Neutrophil (primary cell): ENCODE measurements at regions not wholly inside any gene's neighbourhood (a gene's known extent, or its start where the extent isn't known, plus 50 kb on each side); places are given as distances from the start of the nearest gene placed in this dataset.

ENCODE experiments used
- H3K27ac ChIP-seq: fragments of 200-600 bp; sonication (generic); 2 replicates; pipeline ENCODE4 v1.5.1; 2016; ENCODE audit warnings: mild to moderate bottlenecking, moderate library complexity
- H3K27me3 ChIP-seq: fragments of 200-600 bp; sonication (generic); 2 replicates; pipeline ENCODE4 v1.6.0; 2016; ENCODE audit warnings: mild to moderate bottlenecking
- H3K36me3 ChIP-seq: fragments of 200-600 bp; sonication (generic); 2 replicates; pipeline ENCODE4 v1.5.1; 2017
- H3K4me1 ChIP-seq, 2 experiments: fragments of 200-600 bp in 1 of 2; sonication (generic) in 1 of 2; 1 replicate in 1 of 2; 2 replicates in 1 of 2; pipeline versions ENCODE4 v1.5.1 to v1.6.1; 2013 to 2016; ENCODE audit warnings: low read depth in 1 of 2, low read length in 1 of 2, mild to moderate bottlenecking in 1 of 2, moderate library complexity in 1 of 2; ENCODE audit not compliant: control insufficient read depth in 1 of 2, insufficient read depth in 1 of 2
- H3K4me3 ChIP-seq, 2 experiments: fragments of 200-600 bp in 1 of 2; sonication (generic) in 1 of 2; 1 replicate in 1 of 2; 2 replicates in 1 of 2; pipeline ENCODE4 v1.5.1; 2013 to 2016; ENCODE audit warnings: low read depth in 1 of 2, low read length in 1 of 2, mild to moderate bottlenecking in 1 of 2, moderate library complexity in 1 of 2
- H3K9me3 ChIP-seq: fragments of 200-600 bp; sonication (generic); 2 replicates; pipeline ENCODE4 v1.5.1; 2016
- TF ChIP-seq, protein P1 (sequence below): fragments of 200-600 bp; sonication (generic); IDR thresholded peaks from 2 replicates; pipeline ENCODE4 v1.5.1; 2016; ENCODE audit warnings: antibody characterized with exemption

GRCh38 chr4:11614426-11614825 is 185.7 kb upstream of the HS3ST1 start:
- Histone ChIP-seq H3K27ac (no peak overlapping the region), H3K9me3 (no peaks in the 10 kb centered on the region), H3K4me3 (no peak overlapping the region), H3K36me3 (no peaks in the 10 kb centered on the region), H3K4me1 (no peaks in the 10 kb centered on the region), H3K27me3 (no peaks in the 10 kb centered on the region)
- TF ChIP-seq, protein P1, sequence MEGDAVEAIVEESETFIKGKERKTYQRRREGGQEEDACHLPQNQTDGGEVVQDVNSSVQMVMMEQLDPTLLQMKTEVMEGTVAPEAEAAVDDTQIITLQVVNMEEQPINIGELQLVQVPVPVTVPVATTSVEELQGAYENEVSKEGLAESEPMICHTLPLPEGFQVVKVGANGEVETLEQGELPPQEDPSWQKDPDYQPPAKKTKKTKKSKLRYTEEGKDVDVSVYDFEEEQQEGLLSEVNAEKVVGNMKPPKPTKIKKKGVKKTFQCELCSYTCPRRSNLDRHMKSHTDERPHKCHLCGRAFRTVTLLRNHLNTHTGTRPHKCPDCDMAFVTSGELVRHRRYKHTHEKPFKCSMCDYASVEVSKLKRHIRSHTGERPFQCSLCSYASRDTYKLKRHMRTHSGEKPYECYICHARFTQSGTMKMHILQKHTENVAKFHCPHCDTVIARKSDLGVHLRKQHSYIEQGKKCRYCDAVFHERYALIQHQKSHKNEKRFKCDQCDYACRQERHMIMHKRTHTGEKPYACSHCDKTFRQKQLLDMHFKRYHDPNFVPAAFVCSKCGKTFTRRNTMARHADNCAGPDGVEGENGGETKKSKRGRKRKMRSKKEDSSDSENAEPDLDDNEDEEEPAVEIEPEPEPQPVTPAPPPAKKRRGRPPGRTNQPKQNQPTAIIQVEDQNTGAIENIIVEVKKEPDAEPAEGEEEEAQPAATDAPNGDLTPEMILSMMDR, result no peak

DNA sequence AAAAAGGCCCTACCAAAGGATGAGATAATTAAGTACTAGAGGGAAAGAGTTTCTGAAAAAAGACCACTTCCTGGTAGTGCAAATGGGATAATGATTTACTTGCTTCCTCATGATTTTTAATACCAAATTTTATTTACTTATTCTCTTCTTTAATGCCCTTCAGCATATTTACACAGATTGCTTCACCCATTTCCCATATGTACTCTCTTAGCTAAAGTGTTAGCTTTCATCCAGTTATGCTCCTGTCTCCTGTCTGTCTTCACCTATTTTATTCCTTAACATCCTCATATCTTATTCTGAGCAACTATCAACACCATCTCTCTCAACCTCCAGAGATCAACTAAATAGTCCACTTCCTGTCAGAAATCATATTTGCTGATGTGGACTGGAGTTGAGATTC is 183.2 kb upstream of the HS3ST1 start:
- Histone ChIP-seq H3K9me3 (no peaks in the 10 kb centered on the region), H3K36me3 (no peaks in the 10 kb centered on the region), H3K4me3 (no peak overlapping the region), H3K4me1 (no peaks in the 10 kb centered on the region), H3K27me3 (no peaks in the 10 kb centered on the region), H3K27ac (no peak overlapping the region)
- TF ChIP-seq, protein P1, result no peak

DNA sequence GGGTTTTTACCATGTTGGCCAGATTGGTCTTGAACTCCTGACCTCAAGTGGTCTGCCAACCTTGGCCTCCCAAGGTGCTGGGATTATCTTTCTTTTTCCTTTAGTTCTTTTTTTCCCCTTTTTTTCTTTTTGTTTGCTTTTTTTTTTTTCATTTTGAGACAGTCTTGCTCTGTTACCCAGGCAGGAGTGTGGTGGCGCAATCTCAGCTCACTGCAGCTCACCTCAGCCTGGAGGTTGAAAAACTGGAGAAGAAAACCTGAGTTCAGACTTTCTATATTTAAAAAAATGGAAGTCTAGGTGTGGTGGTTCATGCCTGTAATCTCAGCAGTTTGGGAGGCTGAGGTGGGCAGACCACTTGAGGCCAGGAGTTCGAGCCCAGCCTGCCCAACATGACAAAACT is 181.1 kb upstream of the HS3ST1 start:
- Histone ChIP-seq H3K27me3 (no peaks in the 10 kb centered on the region), H3K4me3 (no peak overlapping the region), H3K9me3 (no peaks in the 10 kb centered on the region), H3K4me1 (no peaks in the 10 kb centered on the region), H3K27ac (no peak overlapping the region), H3K36me3 (no peaks in the 10 kb centered on the region)
- TF ChIP-seq, protein P1, result no peak

- Histone ChIP-seq H3K4me3 (no peak overlapping the region), H3K27ac (no peak overlapping the region), H3K36me3 (no peaks in the 10 kb centered on the region), H3K27me3 (no peaks in the 10 kb centered on the region), H3K9me3 (no peaks in the 10 kb centered on the region), H3K4me1 (no peaks in the 10 kb centered on the region)
- TF ChIP-seq, protein P1, result no peak
Observed at GRCh38 chr4:11608992-11609391, 180.3 kb upstream of the HS3ST1 start.

GRCh38 chr4:11606078-11606477 is 177.4 kb upstream of the HS3ST1 start:
- H3K36me3 ChIP-seq, result no peaks in the 10 kb centered on the region
- H3K9me3 ChIP-seq, result no peaks in the 10 kb centered on the region
- H3K27me3 ChIP-seq, result no peaks in the 10 kb centered on the region
- TF ChIP-seq, protein P1, result no peak
- no peaks in the 10 kb centered on the region for H3K4me1 ChIP-seq
- no peak overlapping the region for H3K4me3 ChIP-seq
- no peak overlapping the region for H3K27ac ChIP-seq

DNA sequence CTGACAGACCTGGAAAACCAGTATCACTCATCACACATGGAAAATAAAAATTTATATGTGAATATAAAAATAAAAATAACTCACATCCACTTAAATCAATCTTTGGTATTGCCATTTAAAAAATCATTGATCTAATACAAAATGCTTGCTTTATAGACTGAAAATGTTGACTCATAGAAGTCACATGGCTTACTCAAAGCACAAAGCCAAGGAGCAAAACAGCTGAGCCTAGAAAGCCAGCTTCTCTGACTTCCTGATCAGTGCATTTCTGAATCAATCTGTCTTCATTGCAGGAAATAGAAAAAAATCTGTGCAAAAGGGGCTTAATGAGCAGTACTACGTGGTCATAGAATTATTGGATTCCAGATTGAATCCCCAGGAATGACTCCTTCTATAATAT is 176.9 kb upstream of the HS3ST1 start:
- TF ChIP-seq, protein P1, result no peak
- Histone ChIP-seq H3K9me3 (no peaks in the 10 kb centered on the region), H3K27ac (no peak overlapping the region), H3K4me1 (no peaks in the 10 kb centered on the region), H3K27me3 (no peaks in the 10 kb centered on the region), H3K4me3 (no peak overlapping the region), H3K36me3 (no peaks in the 10 kb centered on the region)
